NCI-H345 treated with DMSO at 0.1 percent for 48 hours (cell line): ENCODE measurements at regions not wholly inside any gene's neighbourhood (a gene's known extent, or its start where the extent isn't known, plus 50 kb on each side); places are given as distances from the start of the nearest gene placed in this dataset.
A peak's percentile ranks its signal among the peaks of the same experiment; 100 is the strongest.

Experiments
- DNase-seq: peaks from one replicate; lab custom pipeline; 2025; ENCODE audit not compliant: unreplicated experiment; lab: John Stamatoyannopoulos, UW

DNA sequence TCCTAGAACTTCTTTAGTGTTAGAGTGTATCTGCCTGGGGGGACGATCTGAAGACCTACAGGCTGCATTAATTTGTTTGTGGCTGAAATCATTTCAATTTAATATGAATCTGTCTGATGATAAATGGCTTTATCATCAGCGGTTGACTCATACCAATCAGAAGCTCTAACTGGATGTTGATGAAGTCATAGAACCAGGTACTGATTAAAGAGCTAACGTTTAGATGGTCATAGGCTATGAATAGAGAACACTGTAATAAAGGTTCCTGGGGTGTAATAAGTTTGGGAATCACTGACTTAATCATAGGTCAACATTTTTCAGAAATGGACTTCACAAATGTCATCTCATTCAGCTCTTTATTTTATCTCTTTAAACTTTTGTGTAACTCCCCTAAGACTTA is 329.9 kb downstream of the MSX2 start:
- DNase-seq, result no peak

GRCh38 chr5:175052351-175052750 is 328.0 kb downstream of the MSX2 start:
- no peak for DNase-seq

DNA sequence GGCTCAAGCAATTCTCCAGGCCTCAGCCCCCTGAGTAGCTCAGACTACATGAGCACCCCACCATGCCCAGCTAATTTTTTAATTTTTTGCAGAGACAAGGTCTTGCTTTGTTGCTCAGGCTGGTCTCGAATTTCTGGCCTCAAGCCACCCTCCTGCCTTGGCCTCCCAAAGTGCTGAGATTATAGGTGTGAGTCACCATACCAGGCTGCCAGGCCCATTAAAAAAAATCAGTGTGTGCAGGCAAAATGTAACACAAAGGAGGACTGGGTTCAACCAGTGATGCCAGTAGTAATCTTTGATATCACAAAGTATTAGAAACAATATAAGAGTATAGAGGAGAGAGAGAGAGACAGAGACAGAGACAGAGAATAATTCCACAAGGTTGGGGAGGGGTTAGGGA is 322.7 kb downstream of the MSX2 start:
- no peak for DNase-seq

- no peak for DNase-seq
Observed at GRCh38 chr5:175045820-175046219, 321.4 kb downstream of the MSX2 start.

- no peak for DNase-seq
Observed at GRCh38 chr5:175037820-175038219, 313.4 kb downstream of the MSX2 start.

DNA sequence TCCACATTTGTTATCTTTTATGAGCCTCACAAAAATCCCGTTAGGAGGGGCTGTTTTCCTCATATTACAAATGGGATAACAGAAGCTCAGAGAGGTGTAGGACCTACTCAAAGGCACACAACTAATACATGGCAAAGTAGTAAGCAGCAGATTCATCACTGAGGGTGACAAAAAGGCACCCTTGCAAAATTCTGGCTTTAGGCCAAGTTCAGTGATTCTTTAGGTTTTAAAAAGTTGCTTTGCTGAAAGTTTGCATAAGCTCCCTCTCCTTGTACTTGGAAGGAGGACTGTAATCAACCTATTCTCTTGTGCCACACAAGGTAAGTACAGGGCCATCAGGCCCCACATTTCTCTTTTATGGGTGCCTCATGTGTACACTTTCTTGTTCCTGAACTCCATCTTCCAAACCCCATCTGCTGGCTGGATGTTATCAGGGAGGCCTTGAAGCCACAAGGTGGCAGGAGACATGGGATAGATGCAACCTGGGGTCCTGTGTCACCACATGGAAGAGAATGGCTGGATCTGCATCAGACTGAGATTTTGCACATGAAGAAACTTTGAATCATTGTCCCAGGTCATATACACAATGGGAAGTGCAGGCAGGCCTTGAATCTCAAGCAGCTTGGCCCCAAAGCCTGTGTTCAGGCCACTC is 311.6 kb downstream of the MSX2 start:
- DNase-seq, result no peak

GRCh38 chr5:175034924-175035323 is 310.5 kb downstream of the MSX2 start:
- no peak for DNase-seq

DNA sequence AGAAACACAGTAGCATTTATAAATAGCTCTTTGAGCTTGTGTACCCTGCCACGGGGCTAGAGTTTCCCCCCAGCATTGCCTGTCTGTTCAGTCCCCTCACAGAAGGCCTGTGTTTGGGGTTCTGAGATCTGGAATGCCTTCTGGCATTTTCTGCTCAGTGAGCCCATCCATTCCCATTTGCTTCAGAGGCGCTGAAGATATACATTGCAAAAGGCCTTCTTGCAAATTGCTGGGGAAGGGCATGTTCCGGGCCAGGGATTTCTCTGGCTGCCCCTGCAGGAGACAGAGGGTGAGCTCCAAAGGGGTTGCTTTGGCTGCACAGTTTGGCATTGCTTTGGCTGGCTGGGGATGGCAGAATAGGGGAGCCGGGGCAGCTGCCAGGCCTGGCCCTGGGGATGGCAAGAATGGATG is 308.4 kb downstream of the MSX2 start:
- no peak for DNase-seq

- no peak for DNase-seq
Observed at GRCh38 chr5:175032013-175032412, 307.6 kb downstream of the MSX2 start.

- DNase-seq, result no peak
Observed at GRCh38 chr5:175027390-175027789, 303.0 kb downstream of the MSX2 start.

DNA sequence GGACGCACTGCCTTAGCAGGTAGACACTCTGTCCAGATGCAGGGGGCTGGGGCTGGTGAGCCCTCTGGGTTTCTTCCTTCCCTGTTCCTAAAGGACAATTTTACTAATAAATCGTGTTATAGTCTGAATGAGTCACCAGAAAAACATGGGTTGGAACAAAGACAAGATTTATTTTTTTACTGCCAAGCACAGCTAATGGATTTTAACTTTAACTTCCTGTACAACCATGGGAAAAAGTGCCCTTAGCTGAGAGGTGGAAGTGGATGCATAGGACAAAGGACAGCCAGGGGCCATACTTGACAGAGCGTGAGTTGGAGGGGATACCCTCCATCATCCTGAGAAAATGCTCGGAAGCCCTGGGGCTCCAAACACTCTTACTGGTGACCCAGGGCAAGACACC is 300.7 kb downstream of the MSX2 start:
- no peak for DNase-seq

DNA sequence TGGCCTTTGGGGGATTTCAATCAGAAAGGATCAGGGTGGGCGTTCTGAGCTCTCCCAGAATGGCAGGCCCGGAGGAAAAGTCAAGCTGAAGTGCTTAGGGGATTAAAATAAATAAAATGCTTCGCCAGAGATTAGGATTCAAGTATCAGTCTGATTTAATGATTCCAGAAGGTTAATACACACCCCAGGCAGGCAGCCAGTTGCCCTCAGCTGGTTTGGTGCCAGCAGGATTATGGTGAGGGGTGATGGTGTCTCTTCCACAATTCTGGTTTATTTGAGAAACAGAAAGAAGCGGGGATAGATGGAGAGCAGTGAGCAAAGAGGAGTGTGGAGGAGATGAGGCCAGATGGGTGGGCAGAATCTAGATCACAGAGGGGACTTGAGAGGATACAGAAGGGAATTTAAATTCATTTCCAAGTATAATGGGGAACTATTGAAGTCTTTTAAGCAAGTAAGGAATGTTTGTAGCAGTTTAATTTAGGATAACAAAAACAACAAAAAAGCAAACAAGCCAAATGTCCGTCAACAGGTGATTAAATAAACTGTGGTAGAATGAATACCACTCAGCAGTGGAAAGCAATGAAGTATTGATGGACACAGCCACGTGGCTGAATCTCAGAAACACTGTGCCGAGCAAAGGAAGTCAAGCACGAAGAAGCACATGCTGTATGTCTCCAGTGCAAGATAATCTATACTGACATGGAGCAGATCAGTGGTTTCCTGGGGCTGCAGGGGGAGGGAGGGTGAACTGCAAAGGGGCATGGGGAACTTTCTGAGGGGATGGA is 297.7 kb downstream of the MSX2 start:
- peak; percentile 25 for DNase-seq

DNA sequence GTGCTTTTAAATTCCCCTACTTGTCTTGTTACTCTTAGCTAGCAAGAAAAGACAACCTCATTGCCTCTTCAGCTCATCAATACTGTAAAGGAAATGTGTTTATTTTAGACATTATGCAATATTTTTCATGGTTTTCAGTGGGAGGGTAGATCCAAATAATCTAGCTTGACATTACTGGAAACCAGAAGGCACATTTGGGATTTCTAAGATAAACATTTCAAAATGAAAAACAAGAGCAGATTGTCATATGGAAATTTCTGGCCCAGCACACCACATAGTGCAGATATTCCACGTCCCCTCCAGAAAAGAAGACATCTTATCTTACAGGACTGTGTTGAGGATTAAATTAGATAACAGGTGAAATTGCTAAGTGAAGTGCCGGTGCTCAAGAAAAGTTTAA is 296.9 kb downstream of the MSX2 start:
- DNase-seq, result no peak

DNA sequence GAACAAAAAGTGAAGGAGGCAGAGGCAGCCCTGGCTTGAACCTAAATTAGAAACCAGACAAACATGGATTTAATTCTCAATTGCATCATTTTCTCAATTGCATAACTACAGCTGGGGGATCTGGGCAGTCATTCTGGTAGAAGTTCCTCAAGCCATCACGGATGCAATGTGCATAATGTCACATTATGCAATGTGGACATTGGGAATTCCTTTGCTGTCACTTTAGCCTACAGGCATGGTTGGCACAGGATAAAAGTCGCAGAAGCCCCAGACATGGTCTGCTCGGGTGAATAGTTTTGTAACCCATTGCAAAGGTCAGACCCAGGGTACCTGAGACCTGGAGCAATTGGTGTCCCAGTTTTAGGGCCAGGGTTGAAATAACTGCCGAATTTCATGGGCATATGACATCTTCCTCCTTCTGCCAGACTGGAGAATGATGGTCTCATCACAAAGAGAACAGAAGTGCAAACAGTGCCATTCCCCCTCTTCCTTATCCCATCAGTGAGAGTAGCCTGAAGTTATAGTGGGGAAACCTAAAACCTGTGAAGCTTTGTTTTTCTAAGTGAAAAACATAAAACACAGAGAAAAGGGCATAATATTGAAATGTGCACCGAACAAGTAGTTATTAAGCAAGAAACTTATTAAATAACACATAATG is 290.8 kb downstream of the MSX2 start:
- DNase-seq, result no peak

- DNase-seq, result no peak
Observed at GRCh38 chr5:175013251-175013650, 288.9 kb downstream of the MSX2 start.

DNA sequence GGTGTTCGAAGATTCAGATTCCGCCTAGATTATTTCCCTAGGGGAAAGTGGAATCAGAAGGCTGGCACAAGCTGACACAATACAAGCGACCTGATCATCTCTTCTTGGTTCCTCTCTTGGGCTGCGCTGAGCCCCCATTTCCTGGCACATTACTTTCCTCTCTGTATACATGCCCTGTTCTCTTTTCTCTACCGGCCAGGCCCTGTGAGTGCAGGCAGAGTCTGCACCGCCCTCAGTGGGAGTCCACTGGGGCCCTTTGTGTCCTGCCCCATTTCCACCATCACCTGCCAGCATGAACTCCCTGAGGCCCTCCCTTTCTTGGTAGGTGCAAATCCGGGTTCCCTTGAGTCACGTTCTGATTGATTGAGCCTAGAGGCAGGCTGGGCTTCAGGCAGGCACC is 287.9 kb downstream of the MSX2 start:
- DNase-seq, result no peak

GRCh38 chr5:175003531-175003930 is 279.1 kb downstream of the MSX2 start:
- no peak for DNase-seq

- DNase-seq, result no peak
Observed at GRCh38 chr5:175001876-175002645, 277.7 kb downstream of the MSX2 start.

DNA sequence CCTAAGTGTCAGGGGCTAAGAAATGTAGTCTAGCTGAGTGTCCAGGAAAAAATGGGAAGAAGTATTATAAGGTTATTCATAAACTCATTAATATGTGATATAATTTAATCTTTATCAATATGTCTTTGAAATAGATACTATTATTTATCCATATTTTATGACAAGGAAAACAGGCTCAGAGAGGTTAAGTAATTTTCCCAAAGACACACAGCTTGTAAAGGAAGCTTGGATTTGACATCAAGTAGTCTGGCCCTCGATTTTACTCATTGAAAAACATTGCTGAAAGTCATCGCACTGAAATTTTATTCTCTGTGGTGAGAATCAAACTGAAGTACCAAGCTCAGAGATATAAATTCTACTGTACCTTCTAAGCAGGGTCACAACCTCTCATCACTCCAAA is 276.9 kb downstream of the MSX2 start:
- no peak for DNase-seq

DNA sequence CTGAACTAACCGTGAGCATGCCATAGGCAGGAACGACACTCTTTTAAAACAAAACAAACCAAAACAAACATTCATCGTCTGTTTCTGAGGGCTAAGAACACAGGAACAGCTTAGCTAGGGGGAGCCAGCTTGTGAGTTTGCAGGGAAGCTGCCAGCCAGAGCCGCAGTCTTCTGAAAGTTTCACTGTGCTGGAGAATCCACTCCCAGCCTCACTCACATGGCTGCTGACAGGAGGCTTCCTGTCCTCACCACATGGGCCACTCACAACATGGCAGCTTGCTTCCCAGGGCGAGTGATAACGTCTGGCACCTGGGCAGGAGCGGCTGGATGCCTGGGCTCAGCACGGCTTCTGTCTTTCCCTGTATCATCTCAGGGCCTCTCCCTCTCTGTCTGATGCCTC is 275.2 kb downstream of the MSX2 start:
- DNase-seq, result no peak

GRCh38 chr5:174998131-174998730 is 273.8 kb downstream of the MSX2 start:
- no peak for DNase-seq
